ENCODE measurements at regions not wholly inside any gene's neighbourhood (a gene's known extent, or its start where the extent isn't known, plus 50 kb on each side); places are given as distances from the start of the nearest gene placed in this dataset.

GRCh38 chr3:152516216-152516615 lies 247.5 kb downstream of the MBNL1 start:
- Histone ChIP-seq H3K4me1 (ENCODE audit: control insufficient read depth in 1 of 2, extremely low read depth in 1 of 2, insufficient read depth in 2 of 2, low read length in 2 of 2) (no peaks in the 10 kb centered on the region), H3K4me3 (ENCODE audit: control insufficient read depth in 1 of 2, extremely low read depth in 1 of 2, low read length in 1 of 2) (no peak overlapping the region), H3K9me3 (no peaks in the 10 kb centered on the region), H3K36me3 (ENCODE audit: control insufficient read depth in 2 of 2, extremely low read depth in 1 of 2, insufficient read depth in 1 of 2, low read length in 1 of 2) (no peaks in the 10 kb centered on the region), H3K27ac (ENCODE audit: low read length) (no peak overlapping the region), H3K27me3 (replicated peaks in 1 of 2; ENCODE audit: control insufficient read depth in 2 of 2, extremely low read depth in 1 of 2, insufficient read depth in 2 of 2, low read length in 1 of 2) (no peaks in the 10 kb centered on the region)
- WGBS (ENCODE audit: insufficient coverage): no CpG with 5 or more reads among the region's 3 CpGs
- no peaks in the 10 kb centered on the region for H3K4me1 Mint-ChIP-seq
- H3K36me3 Mint-ChIP-seq: no peaks in the 10 kb centered on the region
- no peak overlapping the region for H3K27ac Mint-ChIP-seq
- no peak for ATAC-seq (replicated peaks in 1 of 4)
- peaks cover 0 to 2% of the 10 kb centered on the region in 2 donors for H3K27me3 Mint-ChIP-seq
- H3K4me3 Mint-ChIP-seq: no peak overlapping the region
- ChIA-PET CTCF (interaction anchor here in 1 of 2 donors (0.5 to 0.8 kb wide), 2 partner anchors 24 to 264 kb away, joined by 3 read pairs; no protein-coding TSS in a partner anchor), POLR2A (no interaction called here)
- H3K9me3 Mint-ChIP-seq: no peaks in the 10 kb centered on the region
- no peak for DNase-seq

GRCh38 chr3:152517502-152517901 lies 248.8 kb downstream of the MBNL1 start:
- ChIA-PET POLR2A (no interaction called here), CTCF (interaction anchor here (0.7 to 1.4 kb wide), 2 partner anchors 8 to 1313 kb away, joined by 3 read pairs; no protein-coding TSS in a partner anchor)
- no peaks in the 10 kb centered on the region for H3K4me1 ChIP-seq (ENCODE audit: control insufficient read depth in 1 of 2, extremely low read depth in 1 of 2, insufficient read depth in 2 of 2, low read length in 2 of 2)

GRCh38 chr3:152518346-152518745 lies 249.6 kb downstream of the MBNL1 start:
- H3K4me1 ChIP-seq (ENCODE audit: control insufficient read depth in 1 of 2, extremely low read depth in 1 of 2, insufficient read depth in 2 of 2, low read length in 2 of 2): no peaks in the 10 kb centered on the region
- H3K9me3 ChIP-seq: no peaks in the 10 kb centered on the region
- WGBS (ENCODE audit: insufficient coverage): no CpG with 5 or more reads among the region's 2 CpGs
- Mint-ChIP-seq H3K27me3 (peaks cover 0 to 2% of the 10 kb centered on the region in 2 donors), H3K4me1 (no peaks in the 10 kb centered on the region), H3K36me3 (no peaks in the 10 kb centered on the region), H3K27ac (no peak overlapping the region), H3K9me3 (no peaks in the 10 kb centered on the region), H3K4me3 (no peak overlapping the region)
- H3K27ac ChIP-seq (ENCODE audit: low read length): no peak overlapping the region
- no peaks in the 10 kb centered on the region for H3K27me3 ChIP-seq (replicated peaks in 1 of 2; ENCODE audit: control insufficient read depth in 2 of 2, extremely low read depth in 1 of 2, insufficient read depth in 2 of 2, low read length in 1 of 2)
- ATAC-seq (replicated peaks in 1 of 4) (no peak), DNase-seq (no peak)
- H3K4me3 ChIP-seq (ENCODE audit: control insufficient read depth in 1 of 2, extremely low read depth in 1 of 2, low read length in 1 of 2): no peak overlapping the region
- POLR2A ChIA-PET: no interaction called here
- CTCF ChIA-PET: no interaction called here
- H3K36me3 ChIP-seq (ENCODE audit: control insufficient read depth in 2 of 2, extremely low read depth in 1 of 2, insufficient read depth in 1 of 2, low read length in 1 of 2): no peaks in the 10 kb centered on the region

More at GRCh38 chr3:152517502-152517901, 248.8 kb downstream of the MBNL1 start:
- DNase-seq (no peak), ATAC-seq (replicated peaks in 1 of 4) (no peak)
- H3K27me3 Mint-ChIP-seq: peaks cover 0 to 2% of the 10 kb centered on the region in 2 donors
- no peaks in the 10 kb centered on the region for H3K9me3 ChIP-seq
- H3K4me1 Mint-ChIP-seq: no peaks in the 10 kb centered on the region
- H3K36me3 ChIP-seq (ENCODE audit: control insufficient read depth in 2 of 2, extremely low read depth in 1 of 2, insufficient read depth in 1 of 2, low read length in 1 of 2): no peaks in the 10 kb centered on the region
- no peaks in the 10 kb centered on the region for H3K36me3 Mint-ChIP-seq
- no peak overlapping the region for H3K4me3 Mint-ChIP-seq
- no peaks in the 10 kb centered on the region for H3K9me3 Mint-ChIP-seq
- H3K27ac Mint-ChIP-seq: no peak overlapping the region
- no peaks in the 10 kb centered on the region for H3K27me3 ChIP-seq (replicated peaks in 1 of 2; ENCODE audit: control insufficient read depth in 2 of 2, extremely low read depth in 1 of 2, insufficient read depth in 2 of 2, low read length in 1 of 2)
- H3K27ac ChIP-seq (ENCODE audit: low read length): no peak overlapping the region
- H3K4me3 ChIP-seq (ENCODE audit: control insufficient read depth in 1 of 2, extremely low read depth in 1 of 2, low read length in 1 of 2): no peak overlapping the region
- WGBS (ENCODE audit: insufficient coverage): no CpG with 5 or more reads among the region's 2 CpGs

- H3K27me3 ChIP-seq (replicated peaks in 1 of 2; ENCODE audit: control insufficient read depth in 2 of 2, extremely low read depth in 1 of 2, insufficient read depth in 2 of 2, low read length in 1 of 2): no peaks in the 10 kb centered on the region
- POLR2A ChIA-PET: interaction anchor here in 1 of 2 donors (0.7 kb wide), 1 partner anchor 47 kb away, joined by 7 read pairs; no protein-coding TSS in a partner anchor
- H3K27ac Mint-ChIP-seq: no peak overlapping the region
- CTCF ChIA-PET: interaction anchor here (0.6 to 0.7 kb wide), 4 partner anchors 10 to 1423 kb away, joined by 3 to 10 read pairs (median 6); no protein-coding TSS in a partner anchor
- DNase-seq (no peak), ATAC-seq (replicated peaks in 1 of 4) (no peak)
- H3K27me3 Mint-ChIP-seq: peaks cover 0 to 2% of the 10 kb centered on the region in 2 donors
- no peaks in the 10 kb centered on the region for H3K36me3 ChIP-seq (ENCODE audit: control insufficient read depth in 2 of 2, extremely low read depth in 1 of 2, insufficient read depth in 1 of 2, low read length in 1 of 2)
- H3K36me3 Mint-ChIP-seq: no peaks in the 10 kb centered on the region
- no peaks in the 10 kb centered on the region for H3K4me1 ChIP-seq (ENCODE audit: control insufficient read depth in 1 of 2, extremely low read depth in 1 of 2, insufficient read depth in 2 of 2, low read length in 2 of 2)
- H3K9me3 ChIP-seq: no peaks in the 10 kb centered on the region
- no peaks in the 10 kb centered on the region for H3K9me3 Mint-ChIP-seq
- no peak overlapping the region for H3K4me3 Mint-ChIP-seq
- no peaks in the 10 kb centered on the region for H3K4me1 Mint-ChIP-seq
- H3K4me3 ChIP-seq (ENCODE audit: control insufficient read depth in 1 of 2, extremely low read depth in 1 of 2, low read length in 1 of 2): no peak overlapping the region
- H3K27ac ChIP-seq (ENCODE audit: low read length): no peak overlapping the region
Observed at GRCh38 chr3:152519376-152519775, 250.6 kb downstream of the MBNL1 start.

GRCh38 chr3:152522036-152522435 lies 253.3 kb downstream of the MBNL1 start:
- no peaks in the 10 kb centered on the region for H3K36me3 Mint-ChIP-seq
- no peak overlapping the region for H3K27ac Mint-ChIP-seq
- no peaks in the 10 kb centered on the region for H3K9me3 ChIP-seq
- no peaks in the 10 kb centered on the region for H3K27me3 Mint-ChIP-seq
- no peaks in the 10 kb centered on the region for H3K27me3 ChIP-seq (replicated peaks in 1 of 2; ENCODE audit: control insufficient read depth in 2 of 2, extremely low read depth in 1 of 2, insufficient read depth in 2 of 2, low read length in 1 of 2)
- WGBS (ENCODE audit: insufficient coverage): 100% methylated on average over 1 of the region's 1 CpG
- H3K4me3 ChIP-seq (ENCODE audit: control insufficient read depth in 1 of 2, extremely low read depth in 1 of 2, low read length in 1 of 2): no peak overlapping the region
- H3K27ac ChIP-seq (ENCODE audit: low read length): no peak overlapping the region
- H3K4me1 Mint-ChIP-seq: no peaks in the 10 kb centered on the region
- H3K4me3 Mint-ChIP-seq: no peak overlapping the region
- H3K36me3 ChIP-seq (ENCODE audit: control insufficient read depth in 2 of 2, extremely low read depth in 1 of 2, insufficient read depth in 1 of 2, low read length in 1 of 2): no peaks in the 10 kb centered on the region
- DNase-seq (no peak), ATAC-seq (replicated peaks in 1 of 4) (no peak)
- H3K4me1 ChIP-seq (ENCODE audit: control insufficient read depth in 1 of 2, extremely low read depth in 1 of 2, insufficient read depth in 2 of 2, low read length in 2 of 2): no peaks in the 10 kb centered on the region
- no peaks in the 10 kb centered on the region for H3K9me3 Mint-ChIP-seq
- POLR2A ChIA-PET: no interaction called here
- CTCF ChIA-PET: interaction anchor here in 1 of 2 donors (1.1 kb wide), 1 partner anchor 15 kb away, joined by 5 read pairs; no protein-coding TSS in a partner anchor

- ATAC-seq (replicated peaks in 1 of 4) (no peak), DNase-seq (peak in 19 of 35 experiments; percentile 4 to 69 (median 18))
- Mint-ChIP-seq H3K36me3 (no peaks in the 10 kb centered on the region), H3K27ac (no peak overlapping the region), H3K9me3 (no peaks in the 10 kb centered on the region), H3K4me1 (no peaks in the 10 kb centered on the region), H3K4me3 (no peak overlapping the region), H3K27me3 (no peaks in the 10 kb centered on the region)
- H3K36me3 ChIP-seq (ENCODE audit: control insufficient read depth in 2 of 2, extremely low read depth in 1 of 2, insufficient read depth in 1 of 2, low read length in 1 of 2): no peaks in the 10 kb centered on the region
- ChIA-PET POLR2A (no interaction called here), CTCF (interaction anchor here (0.6 to 2.7 kb wide), 14 partner anchors 15 to 1085 kb away, joined by 3 to 10 read pairs (median 4); no protein-coding TSS in a partner anchor)
- no peak overlapping the region for H3K27ac ChIP-seq (ENCODE audit: low read length)
- no peaks in the 10 kb centered on the region for H3K9me3 ChIP-seq
- H3K4me1 ChIP-seq (ENCODE audit: control insufficient read depth in 1 of 2, extremely low read depth in 1 of 2, insufficient read depth in 2 of 2, low read length in 2 of 2): no peaks in the 10 kb centered on the region
- H3K27me3 ChIP-seq (replicated peaks in 1 of 2; ENCODE audit: control insufficient read depth in 2 of 2, extremely low read depth in 1 of 2, insufficient read depth in 2 of 2, low read length in 1 of 2): no peaks in the 10 kb centered on the region
- no CpG with 5 or more reads among the region's 3 CpGs for WGBS (ENCODE audit: insufficient coverage)
- no peak overlapping the region for H3K4me3 ChIP-seq (ENCODE audit: control insufficient read depth in 1 of 2, extremely low read depth in 1 of 2, low read length in 1 of 2)
Observed at GRCh38 chr3:152524198-152525140, 255.7 kb downstream of the MBNL1 start.

All from T-cell (primary cell).